ENCODE measurements at regions not wholly inside any gene's neighbourhood (a gene's known extent, or its start where the extent isn't known, plus 50 kb on each side); places are given as distances from the start of the nearest gene placed in this dataset.

- TF ChIP-seq CTCF (IDR thresholded peaks at IDR 0.05) (no peak), POLR2A (IDR thresholded peaks at IDR 0.05) (no peak)
Observed at GRCh38 chr11:71147331-71147730, 105.0 kb downstream of the SHANK2 start.
